Bronchial epithelial cell (primary cell): ENCODE measurements at regions not wholly inside any gene's neighbourhood (a gene's known extent, or its start where the extent isn't known, plus 50 kb on each side); places are given as distances from the start of the nearest gene placed in this dataset.
"Not testable (repeated sequence)": the region's sequence is repeated elsewhere in the genome, so short reads cannot be mapped to it uniquely, and the experiment has no call there.

Experiments used
- DNase-seq: peaks from one replicate; pipeline ENCODE4 v3.0.0-alpha.2; 2010; ENCODE audit warnings: low read depth
- FAIRE-seq: peaks from 2 replicates; lab custom pipeline; 2011; peaks lifted over from hg19 to GRCh38; lab: Jason Lieb, UNC
- H3K27me3 ChIP-seq: 2 replicates; pipeline ENCODE4 v1.5.1; 2011; ENCODE audit warnings: low read length; ENCODE audit not compliant: control insufficient read depth, insufficient read depth
- H3K36me3 ChIP-seq: 2 replicates; pipeline ENCODE4 v1.5.1; 2011; ENCODE audit warnings: low read length; ENCODE audit not compliant: control insufficient read depth, insufficient read depth
- H3K4me3 ChIP-seq: 2 replicates; pipeline ENCODE4 v1.5.1; 2011; ENCODE audit warnings: mild to moderate bottlenecking, low read depth, low read length, control low read depth
- TF ChIP-seq, protein P1 (sequence below): IDR thresholded peaks from 2 replicates; pipeline ENCODE4 v1.5.1; 2011; ENCODE audit warnings: mild to moderate bottlenecking, moderate library complexity, low read length, control low read depth, inconsistent platforms; ENCODE audit not compliant: insufficient read depth, severe bottlenecking

DNA sequence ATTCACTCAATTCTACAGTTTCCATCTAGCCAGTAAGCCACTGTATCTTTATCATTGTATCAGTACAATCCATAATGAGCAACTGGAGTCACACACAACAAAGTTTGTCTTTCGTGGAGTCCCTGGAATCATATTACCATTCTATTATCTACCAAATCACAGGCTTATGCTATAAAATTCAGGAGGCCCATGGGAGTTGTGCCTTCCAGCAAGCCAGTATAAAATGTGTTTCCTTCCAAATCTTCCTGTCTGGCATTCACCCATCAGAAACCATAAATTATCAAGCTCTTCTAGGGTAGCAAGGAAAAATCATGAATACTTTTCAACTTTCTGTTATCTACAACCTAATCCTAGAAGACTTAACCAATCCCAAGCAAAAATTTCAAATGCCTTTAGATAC, 1383.3 kb upstream of the PCDH7 start:
- FAIRE-seq (no peak), DNase-seq (no peak)
- Histone ChIP-seq H3K27me3 (no peaks in the 10 kb centered on the region), H3K36me3 (no peaks in the 10 kb centered on the region), H3K4me3 (no peak overlapping the region)
- TF ChIP-seq, protein P1, sequence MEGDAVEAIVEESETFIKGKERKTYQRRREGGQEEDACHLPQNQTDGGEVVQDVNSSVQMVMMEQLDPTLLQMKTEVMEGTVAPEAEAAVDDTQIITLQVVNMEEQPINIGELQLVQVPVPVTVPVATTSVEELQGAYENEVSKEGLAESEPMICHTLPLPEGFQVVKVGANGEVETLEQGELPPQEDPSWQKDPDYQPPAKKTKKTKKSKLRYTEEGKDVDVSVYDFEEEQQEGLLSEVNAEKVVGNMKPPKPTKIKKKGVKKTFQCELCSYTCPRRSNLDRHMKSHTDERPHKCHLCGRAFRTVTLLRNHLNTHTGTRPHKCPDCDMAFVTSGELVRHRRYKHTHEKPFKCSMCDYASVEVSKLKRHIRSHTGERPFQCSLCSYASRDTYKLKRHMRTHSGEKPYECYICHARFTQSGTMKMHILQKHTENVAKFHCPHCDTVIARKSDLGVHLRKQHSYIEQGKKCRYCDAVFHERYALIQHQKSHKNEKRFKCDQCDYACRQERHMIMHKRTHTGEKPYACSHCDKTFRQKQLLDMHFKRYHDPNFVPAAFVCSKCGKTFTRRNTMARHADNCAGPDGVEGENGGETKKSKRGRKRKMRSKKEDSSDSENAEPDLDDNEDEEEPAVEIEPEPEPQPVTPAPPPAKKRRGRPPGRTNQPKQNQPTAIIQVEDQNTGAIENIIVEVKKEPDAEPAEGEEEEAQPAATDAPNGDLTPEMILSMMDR, result no peak

DNA sequence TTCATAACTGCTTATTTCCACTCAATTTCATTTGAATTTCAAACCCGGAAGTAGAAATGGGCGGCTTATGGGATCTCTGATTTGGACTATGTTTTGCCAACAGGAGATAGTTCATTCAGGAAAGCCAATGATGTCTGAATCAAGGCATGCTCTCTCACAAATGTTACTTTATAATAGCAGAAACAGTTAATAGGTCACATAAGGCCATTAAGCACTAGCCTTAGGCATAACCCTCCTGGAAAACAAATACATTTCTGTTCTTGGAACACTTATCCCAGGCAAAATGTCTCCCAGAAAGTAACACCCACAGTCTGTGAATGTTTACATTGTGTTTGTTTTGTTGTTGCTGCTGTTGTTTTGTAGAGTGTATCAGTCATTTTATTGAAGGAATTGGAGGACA, 1347.2 kb upstream of the PCDH7 start:
- Histone ChIP-seq H3K36me3 (no peaks in the 10 kb centered on the region), H3K27me3 (no peaks in the 10 kb centered on the region), H3K4me3 (no peak overlapping the region)
- TF ChIP-seq, protein P1, result no peak
- FAIRE-seq, result no peak
- no peak for DNase-seq

DNA sequence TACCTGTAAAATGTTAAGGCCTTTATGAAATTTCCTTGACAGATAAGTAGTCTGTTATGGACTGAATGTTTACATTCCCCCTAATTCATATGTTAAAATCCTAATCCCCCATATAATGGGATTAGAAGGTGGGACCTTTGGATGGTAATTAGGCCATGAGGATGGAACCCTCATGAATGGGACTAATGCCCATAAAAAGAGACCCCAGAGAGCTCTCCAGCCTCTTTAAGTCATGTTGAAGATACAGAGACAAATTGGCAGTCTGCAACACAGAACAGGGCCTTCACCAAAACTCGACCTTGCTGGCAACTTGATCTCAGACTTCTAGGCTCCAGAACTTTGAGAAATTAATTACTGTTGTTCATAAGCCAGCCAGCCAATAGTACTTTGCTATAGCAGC, 1344.5 kb upstream of the PCDH7 start:
- H3K36me3 ChIP-seq, result no peaks in the 10 kb centered on the region
- FAIRE-seq (no peak), DNase-seq (no peak)
- TF ChIP-seq, protein P1, result no peak
- no peaks in the 10 kb centered on the region for H3K27me3 ChIP-seq
- no peak overlapping the region for H3K4me3 ChIP-seq

DNA sequence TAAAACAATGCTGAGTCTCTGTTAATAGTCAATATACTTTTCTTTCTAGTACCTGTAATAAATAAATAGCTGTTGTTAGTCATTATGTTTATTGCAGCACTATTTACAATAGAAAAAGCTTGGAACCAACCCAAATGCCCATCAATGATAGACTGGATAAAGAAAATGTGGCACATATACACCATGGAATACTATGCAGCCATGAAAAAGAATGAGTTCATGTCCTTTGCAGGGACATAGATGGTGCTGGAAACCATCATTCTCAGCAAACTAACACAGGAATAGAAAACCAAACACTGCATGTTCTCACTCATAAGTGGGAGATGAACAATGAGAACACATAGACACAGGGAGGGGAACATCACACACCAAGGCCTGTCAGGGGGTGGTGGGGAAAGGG, 1341.9 kb upstream of the PCDH7 start:
- H3K36me3 ChIP-seq, FAIRE-seq, DNase-seq, H3K27me3 ChIP-seq, H3K4me3 ChIP-seq: not testable (repeated sequence)

DNA sequence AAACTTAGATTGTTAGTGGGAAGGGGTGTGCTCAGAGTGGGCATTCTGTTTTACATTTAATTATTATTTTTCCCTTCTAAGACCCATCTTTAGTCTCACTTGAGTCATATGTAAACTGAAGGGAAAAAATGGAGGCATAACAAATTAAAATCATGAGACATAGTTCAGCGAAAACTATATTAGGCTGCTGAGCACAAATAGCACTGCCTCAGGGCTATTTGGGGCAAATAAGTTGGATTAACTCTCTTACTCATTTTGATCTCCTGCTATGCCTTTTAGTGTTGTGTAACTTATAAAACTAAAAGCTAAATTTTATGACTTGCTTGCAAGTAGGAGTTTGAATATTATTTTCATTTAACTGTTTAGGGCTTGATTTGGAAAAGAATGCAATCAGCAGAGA, 1329.2 kb upstream of the PCDH7 start:
- Histone ChIP-seq H3K4me3 (no peak overlapping the region), H3K27me3 (no peaks in the 10 kb centered on the region), H3K36me3 (no peaks in the 10 kb centered on the region)
- DNase-seq (no peak), FAIRE-seq (no peak)
- TF ChIP-seq, protein P1, result no peak

DNA sequence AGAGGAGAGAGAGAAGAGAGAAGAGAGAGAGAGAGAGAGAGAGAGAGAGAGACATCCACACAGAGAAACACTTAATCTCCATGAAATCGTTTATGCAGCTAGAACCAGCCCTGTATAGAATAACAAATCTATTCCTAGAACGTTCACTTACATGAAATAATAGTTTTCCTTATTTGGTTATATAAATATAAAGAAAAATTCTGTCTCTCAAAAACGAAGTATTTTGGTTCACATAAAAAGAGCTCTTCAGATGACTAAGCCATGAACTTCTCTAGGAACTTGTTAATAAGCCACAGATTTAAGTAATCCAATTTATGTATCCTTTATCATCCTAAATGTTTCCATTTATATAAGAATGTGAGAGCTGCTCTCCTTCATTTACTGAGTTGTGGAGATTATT, 1315.1 kb upstream of the PCDH7 start:
- no peaks in the 10 kb centered on the region for H3K36me3 ChIP-seq
- TF ChIP-seq, protein P1, result no peak
- FAIRE-seq (no peak), DNase-seq (no peak)
- H3K27me3 ChIP-seq, result no peaks in the 10 kb centered on the region
- no peak overlapping the region for H3K4me3 ChIP-seq
